Colonic mucosa (tissue), 4 donors: ENCODE measurements at regions not wholly inside any gene's neighbourhood (a gene's known extent, or its start where the extent isn't known, plus 50 kb on each side); places are given as distances from the start of the nearest gene placed in this dataset.

Experiments used
- DNase-seq: peaks from one replicate; pipeline ENCODE4 v3.0.0-alpha.2; 2020
- H3K27ac ChIP-seq: fragments of 200-600 bp; one replicate; pipeline ENCODE4 v1.8.0; 2021
- H3K27me3 ChIP-seq: fragments of 200-600 bp; one replicate; pipeline ENCODE4 v1.8.0; 2021
- H3K36me3 ChIP-seq: fragments of 200-600 bp; one replicate; pipeline ENCODE4 v1.8.0; 2021
- H3K4me1 ChIP-seq: fragments of 200-600 bp; one replicate; pipeline ENCODE4 v1.8.0; 2021; ENCODE audit warnings: mild to moderate bottlenecking
- H3K4me3 ChIP-seq: fragments of 200-600 bp; one replicate; pipeline ENCODE4 v1.8.0; 2021
- H3K9ac ChIP-seq, 2 donors: one replicate each; pipeline ENCODE4 v1.7.0; 2013; ENCODE audit warnings: control low read depth in 2 of 2, low read depth in 2 of 2, low read length in 2 of 2
- H3K9me3 ChIP-seq: fragments of 200-600 bp; one replicate; pipeline ENCODE4 v1.8.0; 2021
- intact Hi-C: fragments of 100-400 bp; cut with DNase I; formaldehyde crosslinking; loops from one replicate; pipeline ENCODE4 v1.14.1; 2022
- TF ChIP-seq, protein P1 (sequence below): fragments of 200-600 bp; IDR thresholded peaks from one replicate; pipeline ENCODE4 v1.8.0; 2022; ENCODE audit warnings: antibody characterized with exemption, mild to moderate bottlenecking
- donor health status: healthy.
- donor health status: DM: no; HTN: no; CAD: no.
- donor health status: DM: no; HTN: no; CAD: no.

DNA sequence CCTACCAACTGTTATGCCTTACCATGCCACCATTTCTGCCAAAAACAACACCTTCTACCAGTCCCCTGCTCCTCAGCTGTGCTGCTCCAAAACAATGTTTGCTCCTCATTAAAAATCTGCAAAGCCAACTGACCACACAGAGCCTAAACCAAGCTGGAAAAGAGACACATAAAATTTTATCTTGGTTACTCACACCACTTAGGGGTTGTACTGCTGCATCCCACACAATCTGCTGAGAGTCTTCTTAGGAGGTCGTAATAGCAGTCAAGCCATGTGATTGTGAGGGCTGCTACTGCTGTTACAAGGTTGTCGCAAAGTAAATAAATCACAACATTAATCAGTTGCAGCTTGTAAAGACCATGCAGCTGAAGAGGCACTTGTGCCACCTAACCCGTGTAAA lies 607.4 kb upstream of the FAM241A start:
- Histone ChIP-seq H3K27ac (no peak overlapping the region), H3K9me3 (no peaks in the 10 kb centered on the region), H3K27me3 (no peaks in the 10 kb centered on the region), H3K36me3 (no peaks in the 10 kb centered on the region), H3K4me1 (no peaks in the 10 kb centered on the region), H3K4me3 (no peak overlapping the region), H3K9ac (no peak overlapping the region)
- TF ChIP-seq, protein P1, sequence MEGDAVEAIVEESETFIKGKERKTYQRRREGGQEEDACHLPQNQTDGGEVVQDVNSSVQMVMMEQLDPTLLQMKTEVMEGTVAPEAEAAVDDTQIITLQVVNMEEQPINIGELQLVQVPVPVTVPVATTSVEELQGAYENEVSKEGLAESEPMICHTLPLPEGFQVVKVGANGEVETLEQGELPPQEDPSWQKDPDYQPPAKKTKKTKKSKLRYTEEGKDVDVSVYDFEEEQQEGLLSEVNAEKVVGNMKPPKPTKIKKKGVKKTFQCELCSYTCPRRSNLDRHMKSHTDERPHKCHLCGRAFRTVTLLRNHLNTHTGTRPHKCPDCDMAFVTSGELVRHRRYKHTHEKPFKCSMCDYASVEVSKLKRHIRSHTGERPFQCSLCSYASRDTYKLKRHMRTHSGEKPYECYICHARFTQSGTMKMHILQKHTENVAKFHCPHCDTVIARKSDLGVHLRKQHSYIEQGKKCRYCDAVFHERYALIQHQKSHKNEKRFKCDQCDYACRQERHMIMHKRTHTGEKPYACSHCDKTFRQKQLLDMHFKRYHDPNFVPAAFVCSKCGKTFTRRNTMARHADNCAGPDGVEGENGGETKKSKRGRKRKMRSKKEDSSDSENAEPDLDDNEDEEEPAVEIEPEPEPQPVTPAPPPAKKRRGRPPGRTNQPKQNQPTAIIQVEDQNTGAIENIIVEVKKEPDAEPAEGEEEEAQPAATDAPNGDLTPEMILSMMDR = no peak
- intact Hi-C loops = no loop called here
- no peak for DNase-seq

DNA sequence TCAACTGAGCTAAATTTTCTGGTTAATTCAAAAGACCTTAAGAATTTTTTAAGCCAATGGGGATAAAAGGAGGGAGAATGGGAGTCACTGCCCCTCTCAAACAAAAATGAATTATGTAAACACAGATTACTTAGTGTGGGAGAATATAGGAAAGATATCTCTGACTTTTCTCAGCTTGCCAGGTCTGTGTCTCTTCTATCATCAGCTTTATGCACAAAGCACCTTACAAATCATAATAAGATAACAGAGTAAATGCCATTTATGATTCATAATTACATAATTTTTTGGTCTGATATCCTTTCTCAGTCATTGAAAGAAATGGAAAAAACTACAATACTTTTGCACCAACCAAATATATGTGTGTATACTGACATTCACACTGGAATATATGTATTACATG lies 604.6 kb upstream of the FAM241A start:
- Histone ChIP-seq H3K27me3 (no peaks in the 10 kb centered on the region), H3K9me3 (no peaks in the 10 kb centered on the region), H3K27ac (no peak overlapping the region), H3K4me1 (no peaks in the 10 kb centered on the region), H3K9ac (no peak overlapping the region), H3K4me3 (no peak overlapping the region), H3K36me3 (no peaks in the 10 kb centered on the region)
- TF ChIP-seq, protein P1 = no peak
- no peak for DNase-seq
- intact Hi-C loops = no loop called here

DNA sequence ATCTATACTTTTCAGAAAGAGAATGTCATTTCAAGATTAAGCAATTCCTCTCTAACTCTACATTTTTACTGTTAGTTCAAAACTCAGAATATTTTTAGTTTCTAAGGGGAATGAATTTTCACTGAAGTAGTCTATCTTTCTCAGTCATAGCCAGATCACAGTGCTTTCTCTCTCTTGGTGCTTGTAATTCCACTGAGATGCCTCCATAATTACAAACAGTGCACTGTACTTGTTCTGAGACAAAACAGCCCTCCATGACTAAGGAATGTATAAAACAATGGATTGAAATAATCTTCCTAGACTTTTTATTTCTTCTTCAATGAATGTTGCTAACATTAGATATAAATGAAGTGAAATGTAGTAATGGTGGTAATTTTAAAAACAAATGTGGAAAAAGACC lies 603.2 kb upstream of the FAM241A start:
- no peak for DNase-seq
- Histone ChIP-seq H3K9ac (no peak overlapping the region), H3K36me3 (no peaks in the 10 kb centered on the region), H3K27ac (no peak overlapping the region), H3K27me3 (no peaks in the 10 kb centered on the region), H3K4me3 (no peak overlapping the region), H3K9me3 (no peaks in the 10 kb centered on the region), H3K4me1 (no peaks in the 10 kb centered on the region)
- intact Hi-C loops = no loop called here
- TF ChIP-seq, protein P1 = no peak

DNA sequence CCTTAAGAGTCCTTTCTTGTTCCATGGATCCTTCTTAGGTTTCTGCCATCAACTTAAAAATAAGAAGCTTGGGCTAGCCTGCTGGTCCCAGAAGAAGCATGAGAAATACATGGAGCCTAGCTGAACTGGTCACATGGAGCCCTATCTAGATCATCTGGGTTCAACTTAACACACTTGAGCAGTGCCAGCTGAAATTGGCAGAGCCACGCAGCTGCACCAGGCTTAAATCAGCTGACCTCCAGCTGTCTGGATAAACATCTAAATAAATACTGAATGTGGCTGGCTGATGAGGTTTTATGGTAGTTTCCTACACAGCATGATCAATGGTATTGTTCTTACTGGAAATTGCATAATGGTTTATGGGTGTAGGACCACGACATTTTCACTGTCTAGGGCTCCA lies 598.4 kb upstream of the FAM241A start:
- H3K9me3 ChIP-seq = no peaks in the 10 kb centered on the region
- H3K4me1 ChIP-seq = no peaks in the 10 kb centered on the region
- no peak overlapping the region for H3K9ac ChIP-seq
- no peak for DNase-seq
- TF ChIP-seq, protein P1 = no peak
- no peak overlapping the region for H3K27ac ChIP-seq
- no peaks in the 10 kb centered on the region for H3K27me3 ChIP-seq
- no peak overlapping the region for H3K4me3 ChIP-seq
- no peaks in the 10 kb centered on the region for H3K36me3 ChIP-seq
- intact Hi-C loops = no loop called here

DNA sequence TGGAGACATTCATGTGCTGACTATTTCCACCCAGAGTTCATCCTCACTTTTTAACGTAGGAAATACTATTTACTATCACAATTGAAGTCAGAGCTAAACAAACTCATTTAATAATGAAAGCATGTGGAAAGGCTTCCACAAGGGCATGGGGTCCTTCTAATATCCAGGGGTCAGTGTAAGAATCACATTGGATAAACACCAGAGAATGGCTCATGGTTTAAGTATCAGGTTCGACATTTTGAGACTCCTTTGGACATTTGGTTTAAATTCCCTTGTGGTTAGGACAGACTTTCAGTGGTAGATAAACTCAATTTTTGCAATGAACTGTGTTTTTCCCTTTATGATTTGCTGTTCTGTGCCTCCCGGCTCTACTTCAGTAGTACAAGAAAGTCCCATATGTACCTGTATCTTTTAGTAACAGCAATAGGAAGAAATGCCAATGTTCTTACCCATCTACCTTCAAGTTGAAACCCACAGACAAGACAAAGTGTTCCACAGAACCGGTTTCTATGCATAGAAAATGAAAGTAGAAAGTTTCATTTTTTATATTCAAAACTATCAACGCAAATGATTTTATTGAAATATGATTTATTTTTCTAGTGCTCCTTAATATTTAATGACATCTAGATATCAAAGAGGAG lies 589.0 kb upstream of the FAM241A start:
- H3K4me1 ChIP-seq = no peaks in the 10 kb centered on the region
- H3K27me3 ChIP-seq = no peaks in the 10 kb centered on the region
- H3K9me3 ChIP-seq = no peaks in the 10 kb centered on the region
- no peaks in the 10 kb centered on the region for H3K36me3 ChIP-seq
- H3K4me3 ChIP-seq = no peak overlapping the region
- H3K9ac ChIP-seq = no peak overlapping the region
- DNase-seq = no peak
- intact Hi-C loops = no loop called here
- TF ChIP-seq, protein P1 = no peak
- no peak overlapping the region for H3K27ac ChIP-seq
